HEK293T (cell line): ENCODE measurements at regions not wholly inside any gene's neighbourhood (a gene's known extent, or its start where the extent isn't known, plus 50 kb on each side); places are given as distances from the start of the nearest gene placed in this dataset.

Experiments used
- CTCF ChIA-PET: fragments of 350-600 bp; formaldehyde crosslinking; extraction: SDS; loops from one replicate; lab custom pipeline; 2021; ENCODE audit warnings: antibody characterized with exemption, inconsistent platforms; lab: Yijun Ruan, JAX
- POLR2A ChIA-PET: fragments of 350-600 bp; formaldehyde crosslinking; extraction: SDS; loops from one replicate; lab custom pipeline; 2020; ENCODE audit warnings: antibody characterized with exemption, inconsistent platforms; lab: Yijun Ruan, JAX
- DNase-seq: peaks from one replicate; pipeline ENCODE4 v3.0.0; 2012; ENCODE audit warnings: mixed read lengths; ENCODE audit errors: extremely low spot score
- ARNT ChIP-seq: fragments of 450-650 bp; IDR thresholded peaks from 2 replicates; pipeline ENCODE4 v1.6.1; 2017; ENCODE audit warnings: mild to moderate bottlenecking
- BHLHE40 ChIP-seq: fragments of 450-650 bp; IDR thresholded peaks from 2 replicates; pipeline ENCODE4 v1.6.1; 2016; ENCODE audit warnings: mild to moderate bottlenecking, moderate library complexity, borderline replicate concordance
- CTBP1 ChIP-seq: fragments of 450-650 bp; IDR thresholded peaks from 2 replicates; pipeline ENCODE4 v1.6.1; 2016; ENCODE audit warnings: borderline replicate concordance
- ELF4 ChIP-seq: fragments of 450-650 bp; IDR thresholded peaks from 2 replicates; pipeline ENCODE4 v1.6.1; 2017; ENCODE audit warnings: antibody characterized with exemption
- FOXA1 ChIP-seq: fragments of 450-650 bp; IDR thresholded peaks from 2 replicates; pipeline ENCODE4 v1.6.1; 2016; ENCODE audit warnings: mild to moderate bottlenecking
- FOXK2 ChIP-seq: fragments of 450-650 bp; IDR thresholded peaks from 2 replicates; pipeline ENCODE4 v1.6.1; 2016; ENCODE audit warnings: mild to moderate bottlenecking
- FOXM1 ChIP-seq: fragments of 450-650 bp; IDR thresholded peaks from 2 replicates; pipeline ENCODE4 v1.6.1; 2017; ENCODE audit warnings: mild to moderate bottlenecking, borderline replicate concordance
- HDGF ChIP-seq: fragments of 450-650 bp; IDR thresholded peaks from 2 replicates; pipeline ENCODE4 v1.6.1; 2017; ENCODE audit warnings: antibody characterized with exemption, borderline replicate concordance
- L3MBTL2 ChIP-seq: fragments of 450-650 bp; conservative IDR thresholded peaks from 2 replicates; pipeline ENCODE4 v1.6.1; 2016; ENCODE audit warnings: mild to moderate bottlenecking
- LEF1 ChIP-seq: fragments of 450-650 bp; IDR thresholded peaks from 2 replicates; pipeline ENCODE4 v1.6.1; 2017; ENCODE audit warnings: mild to moderate bottlenecking, borderline replicate concordance
- NFRKB ChIP-seq: fragments of 450-650 bp; IDR thresholded peaks from 2 replicates; pipeline ENCODE4 v1.6.1; 2016; ENCODE audit warnings: mild to moderate bottlenecking, moderate library complexity
- SP1 ChIP-seq: fragments of 450-650 bp; IDR thresholded peaks from 2 replicates; pipeline ENCODE4 v1.6.1; 2017
- SUZ12 ChIP-seq: fragments of 450-650 bp; IDR thresholded peaks from 2 replicates; pipeline ENCODE4 v1.6.1; 2016; ENCODE audit warnings: mild to moderate bottlenecking
- TARDBP ChIP-seq: fragments of 450-650 bp; IDR thresholded peaks from 2 replicates; pipeline ENCODE4 v1.6.1; 2016
- ZNF384 ChIP-seq: fragments of 450-650 bp; IDR thresholded peaks from 2 replicates; pipeline ENCODE4 v1.6.1; 2016
- TF ChIP-seq, protein P1 (sequence below): fragments of 450-650 bp; IDR thresholded peaks from 2 replicates; pipeline ENCODE4 v1.6.1; 2016

DNA sequence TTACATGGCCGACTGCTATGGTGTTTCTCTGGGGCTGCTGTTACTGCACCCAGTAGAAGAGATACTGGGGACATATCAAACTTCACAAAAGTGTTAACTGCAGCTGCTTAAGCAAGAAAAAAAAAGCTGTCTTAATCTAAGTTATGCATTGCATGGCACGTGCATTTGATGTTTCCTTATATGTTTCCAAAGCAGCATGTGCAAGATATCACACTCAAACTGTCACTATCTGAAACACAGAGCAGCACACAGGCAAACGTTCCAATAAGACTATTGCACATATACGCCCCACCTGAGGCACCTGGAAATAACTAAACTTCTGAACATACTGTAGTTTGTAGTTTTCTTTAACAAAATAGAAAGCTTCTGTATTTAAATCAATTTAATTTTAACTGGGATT is 671.4 kb upstream of the ADGRL2 start:
- POLR2A ChIA-PET: no interaction called here
- no peak for DNase-seq
- TF ChIP-seq TARDBP: no peak
- no peak for TF ChIP-seq ZNF384
- no peak for TF ChIP-seq ARNT
- TF ChIP-seq SUZ12: no peak
- TF ChIP-seq NFRKB: no peak
- TF ChIP-seq BHLHE40: no peak
- TF ChIP-seq, protein P1, sequence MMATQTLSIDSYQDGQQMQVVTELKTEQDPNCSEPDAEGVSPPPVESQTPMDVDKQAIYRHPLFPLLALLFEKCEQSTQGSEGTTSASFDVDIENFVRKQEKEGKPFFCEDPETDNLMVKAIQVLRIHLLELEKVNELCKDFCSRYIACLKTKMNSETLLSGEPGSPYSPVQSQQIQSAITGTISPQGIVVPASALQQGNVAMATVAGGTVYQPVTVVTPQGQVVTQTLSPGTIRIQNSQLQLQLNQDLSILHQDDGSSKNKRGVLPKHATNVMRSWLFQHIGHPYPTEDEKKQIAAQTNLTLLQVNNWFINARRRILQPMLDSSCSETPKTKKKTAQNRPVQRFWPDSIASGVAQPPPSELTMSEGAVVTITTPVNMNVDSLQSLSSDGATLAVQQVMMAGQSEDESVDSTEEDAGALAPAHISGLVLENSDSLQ: no peak
- CTCF ChIA-PET: no interaction called here

DNA sequence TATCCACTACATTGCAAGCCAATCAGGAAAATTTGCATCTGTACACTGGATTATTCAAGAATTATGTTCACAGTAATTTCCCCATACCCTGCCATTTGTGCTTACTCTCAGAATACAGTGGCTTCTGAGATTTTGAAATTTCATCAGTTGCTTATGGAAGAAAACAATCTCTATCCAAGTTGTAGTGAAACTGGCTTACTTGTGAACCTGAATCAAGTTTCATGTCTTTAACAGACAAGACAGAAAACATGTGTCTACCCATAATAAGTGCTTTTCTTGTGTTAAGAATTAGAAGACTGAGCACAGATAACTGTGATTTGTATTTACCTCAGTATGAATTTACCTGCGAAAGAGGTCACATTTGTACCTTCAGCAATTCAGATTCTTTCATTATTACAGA is 672.7 kb upstream of the ADGRL2 start:
- TF ChIP-seq BHLHE40: no peak
- ChIA-PET POLR2A (no interaction called here), CTCF (interaction anchor here (0.8 kb wide), 1 partner anchor 277 kb away, joined by 4 read pairs; no protein-coding TSS in a partner anchor)
- no peak for DNase-seq

DNA sequence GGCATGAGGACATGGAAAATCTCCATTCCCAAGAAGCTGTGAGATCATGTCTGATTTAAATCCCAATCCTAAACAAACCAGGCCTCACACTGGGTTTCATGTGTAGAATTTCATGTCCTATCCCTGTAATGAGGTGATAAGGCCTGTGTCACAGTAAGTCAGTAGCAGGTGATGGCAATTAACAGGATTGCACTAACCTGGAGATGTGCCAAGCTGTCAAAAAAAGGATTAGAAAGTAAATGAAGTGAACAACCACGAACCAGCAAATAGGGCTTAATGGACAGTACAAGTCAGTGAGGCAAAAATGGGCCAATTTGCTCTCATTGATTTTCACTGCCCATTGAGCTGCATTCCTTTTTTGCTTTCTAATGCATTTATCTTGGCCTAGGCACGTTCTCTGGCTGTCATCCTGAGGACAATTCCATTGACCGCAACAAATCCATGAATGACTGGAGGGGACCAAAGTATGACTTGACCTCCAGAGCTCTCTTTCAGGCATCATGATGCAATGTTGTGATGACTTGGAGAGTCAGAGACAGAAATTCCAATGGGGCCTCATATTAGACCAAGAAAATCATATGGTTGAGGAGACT is 673.6 kb upstream of the ADGRL2 start:
- ChIA-PET CTCF (interaction anchor here (0.8 kb wide), 1 partner anchor 276 kb away, joined by 4 read pairs; no protein-coding TSS in a partner anchor), POLR2A (interaction anchor here (0.9 kb wide), 1 partner anchor 94 kb away, joined by 3 read pairs; no protein-coding TSS in a partner anchor)
- TF ChIP-seq L3MBTL2 (no peak), FOXK2 (no peak), NFRKB (no peak), ELF4 (no peak), CTBP1 (peak; percentile 96), HDGF (no peak), LEF1 (no peak), SUZ12 (no peak), TARDBP (no peak), FOXA1 (no peak), SP1 (no peak), ARNT (peak; percentile 72)
- TF ChIP-seq, protein P1: peak; percentile 76
- peak; percentile 58 for DNase-seq

DNA sequence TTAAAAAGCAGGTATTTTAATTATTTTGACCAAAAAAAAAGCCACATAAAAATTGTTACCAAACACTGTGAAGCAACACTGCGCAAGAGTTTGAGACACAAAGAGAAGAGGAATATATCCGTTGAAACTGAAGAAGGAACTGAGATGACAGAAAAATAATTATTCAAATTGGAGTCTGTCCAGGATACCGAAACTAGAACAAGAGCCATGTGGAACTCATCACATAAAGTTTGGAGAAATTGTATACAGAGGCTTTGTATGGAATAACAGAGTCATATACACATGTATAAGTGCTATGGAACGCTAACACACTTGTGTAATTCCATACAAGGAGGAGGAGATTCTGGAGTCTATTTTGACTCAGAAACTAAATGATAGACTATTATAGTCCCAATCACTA is 675.1 kb upstream of the ADGRL2 start:
- CTCF ChIA-PET: no interaction called here
- TF ChIP-seq ZNF384: no peak
- TF ChIP-seq FOXK2: no peak
- no peak for TF ChIP-seq FOXM1
- no peak for TF ChIP-seq SP1
- no peak for TF ChIP-seq FOXA1
- TF ChIP-seq CTBP1: no peak
- POLR2A ChIA-PET: no interaction called here
- no peak for DNase-seq

DNA sequence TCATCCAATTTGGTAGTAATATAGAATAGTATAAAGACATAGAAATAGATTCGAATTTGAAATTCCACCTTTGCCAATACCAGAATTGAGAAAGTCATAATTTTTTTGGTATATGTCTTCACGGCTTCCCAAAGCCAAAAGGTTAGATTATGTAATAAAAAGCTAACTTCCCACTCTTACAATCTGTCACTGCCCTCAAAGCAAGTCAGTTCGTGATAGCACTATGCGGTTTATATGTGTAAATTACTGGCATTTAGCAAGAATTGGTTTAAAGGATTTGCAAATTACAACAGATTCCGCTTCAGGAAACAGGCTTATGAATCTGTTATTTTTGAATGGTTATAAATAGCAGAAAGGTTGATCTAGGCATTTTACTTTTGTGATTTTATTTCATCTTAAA is 679.4 kb upstream of the ADGRL2 start:
- ChIA-PET POLR2A (no interaction called here), CTCF (no interaction called here)
- TF ChIP-seq TARDBP (no peak), HDGF (no peak), ARNT (no peak), FOXM1 (no peak), FOXA1 (no peak)
- DNase-seq: no peak

DNA sequence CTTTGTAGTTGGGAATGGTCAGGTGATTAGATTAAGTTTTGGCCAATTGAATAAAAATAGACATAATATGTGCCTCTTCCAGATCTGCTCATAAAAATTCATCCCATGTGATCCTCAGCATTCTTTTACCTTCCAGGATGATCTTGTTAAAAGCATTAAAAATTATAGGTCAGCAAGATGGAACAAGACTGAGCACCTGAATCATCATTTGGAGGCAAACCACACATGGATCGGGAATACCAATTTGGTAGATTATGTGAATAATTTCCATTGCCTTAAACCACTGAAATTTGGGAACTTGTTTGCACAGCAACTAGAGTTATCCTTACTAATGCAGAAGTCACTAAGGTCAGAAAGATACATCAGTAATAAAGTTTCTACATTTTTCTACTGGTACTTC is 681.4 kb upstream of the ADGRL2 start:
- ChIA-PET POLR2A (no interaction called here), CTCF (interaction anchor here (0.6 kb wide), 1 partner anchor 595 kb away, joined by 8 read pairs; no protein-coding TSS in a partner anchor)
- TF ChIP-seq, protein P1: no peak
- no peak for TF ChIP-seq FOXA1
- TF ChIP-seq ELF4: no peak
- no peak for TF ChIP-seq FOXK2
- TF ChIP-seq NFRKB: no peak
- no peak for TF ChIP-seq ZNF384
- no peak for TF ChIP-seq ARNT
- TF ChIP-seq TARDBP: no peak
- TF ChIP-seq LEF1: no peak
- no peak for TF ChIP-seq HDGF
- TF ChIP-seq CTBP1: no peak
- DNase-seq: no peak

DNA sequence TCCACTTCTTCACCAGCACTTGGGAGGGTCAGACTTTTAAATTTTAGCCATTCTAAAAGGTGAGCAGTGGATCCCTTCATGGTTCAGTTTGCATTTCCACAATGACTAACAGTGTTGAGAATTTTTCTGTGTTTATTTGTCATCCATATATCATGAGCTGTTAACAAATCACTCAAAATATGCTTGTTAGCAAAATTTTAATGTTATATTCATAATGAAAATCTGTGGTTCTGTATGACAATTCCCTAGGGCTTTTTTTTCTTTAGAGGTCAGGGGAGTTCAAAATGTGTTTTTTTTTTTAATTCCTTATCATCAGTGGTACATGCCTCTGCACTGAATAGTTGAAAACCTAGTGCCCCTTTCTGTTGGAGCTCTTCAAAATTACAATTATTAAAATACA is 682.2 kb upstream of the ADGRL2 start:
- ChIA-PET CTCF (interaction anchor here (0.6 kb wide), 1 partner anchor 596 kb away, joined by 8 read pairs; no protein-coding TSS in a partner anchor), POLR2A (no interaction called here)
- TF ChIP-seq BHLHE40: no peak
- DNase-seq: no peak
